ENCODE measurements at regions not wholly inside any gene's neighbourhood (a gene's known extent, or its start where the extent isn't known, plus 50 kb on each side); places are given as distances from the start of the nearest gene placed in this dataset.
"Not testable (repeated sequence)": the region's sequence is repeated elsewhere in the genome, so short reads cannot be mapped to it uniquely, and the experiment has no call there.

GRCh38 chr6:84860509-84860908 is 96.1 kb upstream of the TBX18 start:
- DNase-seq: no peak

GRCh38 chr6:84854811-84855400 is 90.5 kb upstream of the TBX18 start:
- DNase-seq: no peak

GRCh38 chr6:84853901-84854300 is 89.5 kb upstream of the TBX18 start:
- DNase-seq: no peak

GRCh38 chr6:84848960-84849359 is 84.6 kb upstream of the TBX18 start:
- no peak for DNase-seq

GRCh38 chr6:84847390-84848160 is 83.2 kb upstream of the TBX18 start:
- no peak for DNase-seq

GRCh38 chr6:84842525-84843166 is 78.2 kb upstream of the TBX18 start:
- no peak for DNase-seq

- not testable (repeated sequence) for DNase-seq
Measured at GRCh38 chr6:84837068-84837866, 72.9 kb upstream of the TBX18 start.

- no peak for DNase-seq
Measured at GRCh38 chr6:84836366-84836765, 72.0 kb upstream of the TBX18 start.

GRCh38 chr6:84835340-84835739 is 70.9 kb upstream of the TBX18 start:
- DNase-seq: no peak

- not testable (repeated sequence) for DNase-seq
Measured at GRCh38 chr6:84831924-84832323, 67.5 kb upstream of the TBX18 start.

GRCh38 chr6:84825461-84825860 is 61.1 kb upstream of the TBX18 start:
- no peak for DNase-seq

- not testable (repeated sequence) for DNase-seq
Measured at GRCh38 chr6:84821314-84821713, 56.9 kb upstream of the TBX18 start.

- DNase-seq: no peak
Measured at GRCh38 chr6:84816741-84817140, 52.3 kb upstream of the TBX18 start.

GRCh38 chr6:84815896-84816735 is 51.7 kb upstream of the TBX18 start:
- no peak for DNase-seq

Data from stimulated activated CD4-positive, alpha-beta T cell treated with anti-CD3 and anti-CD28 coated beads, Interleukin-15, amount 100 ng/mL, for 24 hours (primary cell).